Right lobe of liver (tissue), 6 donors: ENCODE measurements at regions not wholly inside any gene's neighbourhood (a gene's known extent, or its start where the extent isn't known, plus 50 kb on each side); places are given as distances from the start of the nearest gene placed in this dataset.
A peak's percentile ranks its signal among the peaks of the same experiment; 100 is the strongest.

Experiments
- ATAC-seq, 4 donors: fragments of 200-7000 bp; cut with Tn5 transposase; one replicate each; pipeline ENCODE4 v1.9.1; 2020; ENCODE audit warnings: mild to moderate bottlenecking in 4 of 4, moderate library complexity in 4 of 4
- DNase-seq, 3 donors: peaks; one replicate each; pipeline ENCODE4 v3.0.0-alpha.2; 2020
- H3K27ac ChIP-seq, 3 donors: fragments of 200-600 bp; one replicate each; pipeline ENCODE4 v1.8.0; 2022
- H3K27me3 ChIP-seq, 2 donors: fragments of 200-600 bp; one replicate each; pipeline ENCODE4 v1.8.0; 2022
- H3K36me3 ChIP-seq, 4 donors: fragments of 200-600 bp; sonication (generic) in 1 of 4; one replicate each; pipeline versions ENCODE4 v1.5.1 to v1.8.0; 2017 to 2022; ENCODE audit warnings: control low read depth in 1 of 4
- H3K4me1 ChIP-seq, 4 donors: fragments of 200-600 bp; sonication (generic) in 1 of 4; one replicate each; pipeline versions ENCODE4 v1.5.1 to v1.8.0; 2017 to 2022; ENCODE audit warnings: control low read depth in 1 of 4
- H3K4me3 ChIP-seq, 3 donors: fragments of 200-600 bp; one replicate each; pipeline ENCODE4 v1.8.0; 2022
- H3K9me3 ChIP-seq, 4 donors: fragments of 200-600 bp; sonication (generic) in 1 of 4; one replicate each; pipeline versions ENCODE4 v1.5.1 to v1.8.0; 2017 to 2022; ENCODE audit warnings: control low read depth in 1 of 4
- POLR2A ChIP-seq: fragments of 450-650 bp; IDR thresholded peaks from one replicate; pipeline ENCODE4 v1.6.1; 2017; ENCODE audit warnings: antibody characterized with exemption, mild to moderate bottlenecking
- WGBS: methylation state at CpG from one replicate; pipeline ENCODE4 v1.1.6; 2018; ENCODE audit warnings: low coverage, low lambda C conversion rate; ENCODE audit not compliant: insufficient coverage; ENCODE audit errors: missing lambda C conversion rate; 5-methylcytosine and 5-hydroxymethylcytosine counted together
- intact Hi-C, 2 donors: fragments of 100-400 bp; cut with DNase I; formaldehyde crosslinking; loops; one replicate each; pipeline versions ENCODE4 v1.11.2 to v1.14.1; 2022
- TF ChIP-seq, protein P1 (sequence below), 4 donors: fragments of 200-600 bp in 3 of 4; fragments of 450-650 bp in 1 of 4; IDR thresholded peaks; one replicate each; pipeline versions ENCODE4 v1.5.1 to v1.8.0; 2016 to 2022; ENCODE audit warnings: antibody characterized with exemption in 4 of 4, mild to moderate bottlenecking in 2 of 4
- donor health status: DM: no; HTN: yes; CAD: no.
- donor health status: DM: no; HTN: no; CAD: no.
- donor health status: DM: no; HTN: no; CAD: no.
- donor health status: DM: no; HTN: yes; CAD: no.
- donor health status: DM: no; HTN: yes; CAD: no.

- intact Hi-C loops = no loop called here
- Histone ChIP-seq H3K4me3 (no peak overlapping the region), H3K27ac (no peak overlapping the region), H3K4me1 (no peaks in the 10 kb centered on the region), H3K27me3 (no peaks in the 10 kb centered on the region), H3K36me3 (no peaks in the 10 kb centered on the region), H3K9me3 (no peaks in the 10 kb centered on the region)
- peak; percentile 24 to 71 (median 58) for ATAC-seq
- peak; percentile 37 to 60 (median 44) for DNase-seq
- WGBS = 41% methylated on average over 6 of the region's 6 CpGs
- TF ChIP-seq, protein P1, sequence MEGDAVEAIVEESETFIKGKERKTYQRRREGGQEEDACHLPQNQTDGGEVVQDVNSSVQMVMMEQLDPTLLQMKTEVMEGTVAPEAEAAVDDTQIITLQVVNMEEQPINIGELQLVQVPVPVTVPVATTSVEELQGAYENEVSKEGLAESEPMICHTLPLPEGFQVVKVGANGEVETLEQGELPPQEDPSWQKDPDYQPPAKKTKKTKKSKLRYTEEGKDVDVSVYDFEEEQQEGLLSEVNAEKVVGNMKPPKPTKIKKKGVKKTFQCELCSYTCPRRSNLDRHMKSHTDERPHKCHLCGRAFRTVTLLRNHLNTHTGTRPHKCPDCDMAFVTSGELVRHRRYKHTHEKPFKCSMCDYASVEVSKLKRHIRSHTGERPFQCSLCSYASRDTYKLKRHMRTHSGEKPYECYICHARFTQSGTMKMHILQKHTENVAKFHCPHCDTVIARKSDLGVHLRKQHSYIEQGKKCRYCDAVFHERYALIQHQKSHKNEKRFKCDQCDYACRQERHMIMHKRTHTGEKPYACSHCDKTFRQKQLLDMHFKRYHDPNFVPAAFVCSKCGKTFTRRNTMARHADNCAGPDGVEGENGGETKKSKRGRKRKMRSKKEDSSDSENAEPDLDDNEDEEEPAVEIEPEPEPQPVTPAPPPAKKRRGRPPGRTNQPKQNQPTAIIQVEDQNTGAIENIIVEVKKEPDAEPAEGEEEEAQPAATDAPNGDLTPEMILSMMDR (IDR thresholded peaks at IDR 0.05) = no peak
- no peak for TF ChIP-seq POLR2A
Observed at GRCh38 chr12:13745111-13745860, 236.1 kb downstream of the GRIN2B start.

- Histone ChIP-seq H3K4me1 (no peaks in the 10 kb centered on the region), H3K4me3 (no peak overlapping the region), H3K9me3 (no peaks in the 10 kb centered on the region), H3K36me3 (no peaks in the 10 kb centered on the region), H3K27ac (no peak overlapping the region), H3K27me3 (no peaks in the 10 kb centered on the region)
- no peak for TF ChIP-seq POLR2A
- TF ChIP-seq, protein P1 (IDR thresholded peaks at IDR 0.05) = no peak
- WGBS = 89% methylated on average over 7 of the region's 9 CpGs
- DNase-seq (no peak), ATAC-seq (no peak)
- intact Hi-C loops = no loop called here
Observed at GRCh38 chr12:13744561-13744960, 236.8 kb downstream of the GRIN2B start.

- H3K4me1 ChIP-seq = no peaks in the 10 kb centered on the region
- 53% methylated on average over 6 of the region's 6 CpGs for WGBS
- H3K4me3 ChIP-seq = no peak overlapping the region
- intact Hi-C loops = no loop called here
- TF ChIP-seq, protein P1 (IDR thresholded peaks at IDR 0.05) = no peak
- no peak for TF ChIP-seq POLR2A
- H3K9me3 ChIP-seq = no peaks in the 10 kb centered on the region
- H3K36me3 ChIP-seq = no peaks in the 10 kb centered on the region
- DNase-seq = no peak
- H3K27ac ChIP-seq = no peak overlapping the region
- no peaks in the 10 kb centered on the region for H3K27me3 ChIP-seq
- no peak for ATAC-seq
Observed at GRCh38 chr12:13740149-13740545, 241.3 kb downstream of the GRIN2B start.

- Histone ChIP-seq H3K9me3 (no peaks in the 10 kb centered on the region), H3K27me3 (no peaks in the 10 kb centered on the region), H3K36me3 (no peaks in the 10 kb centered on the region), H3K27ac (no peak overlapping the region), H3K4me3 (no peak overlapping the region), H3K4me1 (no peaks in the 10 kb centered on the region)
- intact Hi-C loops = no loop called here
- ATAC-seq = no peak
- TF ChIP-seq, protein P1 (IDR thresholded peaks at IDR 0.05) = no peak
- TF ChIP-seq POLR2A = no peak
- DNase-seq = no peak
- WGBS = 51% methylated on average over 5 of the region's 5 CpGs
Observed at GRCh38 chr12:13735734-13736133, 245.7 kb downstream of the GRIN2B start.
